Neural progenitor cell (in vitro differentiated cells): ENCODE measurements at regions not wholly inside any gene's neighbourhood (a gene's known extent, or its start where the extent isn't known, plus 50 kb on each side); places are given as distances from the start of the nearest gene placed in this dataset.
A peak's percentile ranks its signal among the peaks of the same experiment; 100 is the strongest.

Experiments
- DNase-seq: peaks from one replicate; pipeline ENCODE4 v3.0.0-alpha.2; 2016; ENCODE audit warnings: low spot score
- H2AFZ ChIP-seq: fragments of 200-600 bp; sonication (generic); replicated peaks from 2 replicates; pipeline ENCODE4 v1.6.1; 2016; ENCODE audit warnings: antibody characterized with exemption
- H3F3A ChIP-seq: fragments of 200-600 bp; sonication (generic); 2 replicates; pipeline ENCODE4 v1.6.1; 2016; ENCODE audit warnings: antibody characterized with exemption, low read depth
- H3K27ac ChIP-seq: fragments of 200-600 bp; sonication (generic); 2 replicates; pipeline ENCODE4 v1.5.1; 2016; ENCODE audit warnings: mild to moderate bottlenecking
- H3K27me3 ChIP-seq: fragments of 200-600 bp; sonication (generic); 2 replicates; pipeline ENCODE4 v1.6.1; 2016; ENCODE audit warnings: mild to moderate bottlenecking, moderate library complexity
- H3K36me3 ChIP-seq: fragments of 200-600 bp; sonication (generic); 2 replicates; pipeline ENCODE4 v1.5.1; 2016
- H3K4me1 ChIP-seq: fragments of 200-600 bp; sonication (generic); 2 replicates; pipeline ENCODE4 v1.6.1; 2016; ENCODE audit warnings: mixed run types
- H3K4me2 ChIP-seq: fragments of 200-600 bp; sonication (generic); 2 replicates; pipeline ENCODE4 v1.6.1; 2016
- H3K4me3 ChIP-seq: fragments of 200-600 bp; sonication (generic); 2 replicates; pipeline ENCODE4 v1.5.1; 2016
- H3K79me2 ChIP-seq: fragments of 200-600 bp; sonication (generic); 2 replicates; pipeline ENCODE4 v1.6.1; 2016; ENCODE audit warnings: low read depth
- H3K9ac ChIP-seq: fragments of 200-600 bp; sonication (generic); 2 replicates; pipeline ENCODE4 v1.6.1; 2016
- H3K9me3 ChIP-seq: fragments of 200-600 bp; sonication (generic); 2 replicates; pipeline ENCODE4 v1.5.1; 2016; ENCODE audit warnings: low read depth
- H4K20me1 ChIP-seq: fragments of 200-600 bp; sonication (generic); 2 replicates; pipeline ENCODE4 v1.6.1; 2016; ENCODE audit warnings: low read depth
- H3K27ac Mint-ChIP-seq: 3 replicates; pipeline ENCODE4 v1.8.0; 2021; ENCODE audit warnings: mixed read lengths
- H3K27me3 Mint-ChIP-seq: 2 replicates; pipeline ENCODE4 v1.8.0; 2022; ENCODE audit warnings: low read depth, mild to moderate bottlenecking, inconsistent platforms, moderate library complexity, mixed read lengths; ENCODE audit not compliant: insufficient read depth
- H3K36me3 Mint-ChIP-seq: 3 replicates; pipeline ENCODE4 v1.8.0; 2021; ENCODE audit warnings: mixed read lengths
- H3K4me1 Mint-ChIP-seq: 3 replicates; pipeline ENCODE4 v1.8.0; 2021; ENCODE audit warnings: mixed read lengths
- H3K4me3 Mint-ChIP-seq: 3 replicates; pipeline ENCODE4 v1.8.0; 2021; ENCODE audit warnings: mild to moderate bottlenecking, moderate library complexity, mixed read lengths
- H3K9me3 Mint-ChIP-seq: 3 replicates; pipeline ENCODE4 v1.8.0; 2020; ENCODE audit warnings: mixed read lengths
- EZH2 ChIP-seq: fragments of 200-600 bp; sonication (generic); IDR thresholded peaks from 2 replicates; pipeline ENCODE4 v1.6.1; 2017; ENCODE audit warnings: antibody characterized with exemption, mild to moderate bottlenecking, moderate library complexity
- EZH2phosphoT487 ChIP-seq: fragments of 200-600 bp; sonication (generic); IDR thresholded peaks from 2 replicates; pipeline ENCODE4 v1.6.1; 2017; ENCODE audit warnings: antibody characterized with exemption
- TF ChIP-seq, protein P1 (sequence below): fragments of 200-600 bp; sonication (generic); IDR thresholded peaks from 2 replicates; pipeline ENCODE4 v1.5.1; 2017; ENCODE audit warnings: antibody characterized with exemption, mild to moderate bottlenecking

GRCh38 chr21:38937286-38937790, 131.6 kb downstream of the ETS2 start:
- no peaks in the 10 kb centered on the region for H3F3A ChIP-seq
- no peak overlapping the region for H3K4me3 ChIP-seq
- H3K36me3 ChIP-seq = no peaks in the 10 kb centered on the region
- H3K79me2 ChIP-seq = no peaks in the 10 kb centered on the region
- Mint-ChIP-seq H3K27ac (peak overlapping the region; percentile 12), H3K4me1 (peaks cover 25% of the 10 kb centered on the region), H3K4me3 (no peak overlapping the region), H3K36me3 (peaks cover 3% of the 10 kb centered on the region), H3K27me3 (peaks cover 16% of the 10 kb centered on the region), H3K9me3 (peaks cover 8% of the 10 kb centered on the region)
- no peak for DNase-seq
- H4K20me1 ChIP-seq = no peaks in the 10 kb centered on the region
- no peak overlapping the region for H3K27ac ChIP-seq
- no peaks in the 10 kb centered on the region for H3K4me1 ChIP-seq
- no peak overlapping the region for H3K4me2 ChIP-seq
- no peaks in the 10 kb centered on the region for H3K27me3 ChIP-seq
- no peak overlapping the region for H3K9ac ChIP-seq
- H3K9me3 ChIP-seq = no peaks in the 10 kb centered on the region
- TF ChIP-seq EZH2phosphoT487 = no peak
- TF ChIP-seq EZH2 = no peak
- TF ChIP-seq, protein P1, sequence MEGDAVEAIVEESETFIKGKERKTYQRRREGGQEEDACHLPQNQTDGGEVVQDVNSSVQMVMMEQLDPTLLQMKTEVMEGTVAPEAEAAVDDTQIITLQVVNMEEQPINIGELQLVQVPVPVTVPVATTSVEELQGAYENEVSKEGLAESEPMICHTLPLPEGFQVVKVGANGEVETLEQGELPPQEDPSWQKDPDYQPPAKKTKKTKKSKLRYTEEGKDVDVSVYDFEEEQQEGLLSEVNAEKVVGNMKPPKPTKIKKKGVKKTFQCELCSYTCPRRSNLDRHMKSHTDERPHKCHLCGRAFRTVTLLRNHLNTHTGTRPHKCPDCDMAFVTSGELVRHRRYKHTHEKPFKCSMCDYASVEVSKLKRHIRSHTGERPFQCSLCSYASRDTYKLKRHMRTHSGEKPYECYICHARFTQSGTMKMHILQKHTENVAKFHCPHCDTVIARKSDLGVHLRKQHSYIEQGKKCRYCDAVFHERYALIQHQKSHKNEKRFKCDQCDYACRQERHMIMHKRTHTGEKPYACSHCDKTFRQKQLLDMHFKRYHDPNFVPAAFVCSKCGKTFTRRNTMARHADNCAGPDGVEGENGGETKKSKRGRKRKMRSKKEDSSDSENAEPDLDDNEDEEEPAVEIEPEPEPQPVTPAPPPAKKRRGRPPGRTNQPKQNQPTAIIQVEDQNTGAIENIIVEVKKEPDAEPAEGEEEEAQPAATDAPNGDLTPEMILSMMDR = no peak
- H2AFZ ChIP-seq = no peak overlapping the region

DNA sequence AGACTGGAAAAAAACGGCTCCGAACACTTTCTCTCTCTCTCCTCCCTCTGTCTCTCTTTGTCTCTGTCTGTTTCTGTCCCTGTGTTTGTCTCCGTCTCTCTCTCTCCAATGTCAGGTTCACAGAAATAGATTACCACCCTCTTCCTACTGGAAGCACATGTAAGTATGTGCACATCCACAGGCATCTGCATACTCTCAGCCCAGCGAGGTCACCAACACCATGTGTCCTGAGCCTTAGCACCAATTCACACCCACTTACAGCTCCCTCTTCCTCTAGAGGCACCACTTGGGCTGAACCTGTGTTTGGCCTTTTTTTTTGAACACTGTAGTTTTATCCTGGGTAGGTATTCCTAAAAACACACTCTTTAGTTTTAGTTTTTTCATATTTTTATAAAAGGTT, 130.5 kb downstream of the ETS2 start:
- TF ChIP-seq, protein P1 = no peak
- TF ChIP-seq EZH2 (no peak), EZH2phosphoT487 (no peak)
- Histone ChIP-seq H3F3A (no peaks in the 10 kb centered on the region), H3K9ac (no peak overlapping the region), H3K4me1 (no peaks in the 10 kb centered on the region), H3K79me2 (no peaks in the 10 kb centered on the region), H4K20me1 (no peaks in the 10 kb centered on the region), H3K4me2 (no peak overlapping the region), H3K4me3 (no peak overlapping the region), H3K27ac (no peak overlapping the region), H3K27me3 (no peaks in the 10 kb centered on the region), H3K36me3 (no peaks in the 10 kb centered on the region), H3K9me3 (no peaks in the 10 kb centered on the region), H2AFZ (no peak overlapping the region)
- Mint-ChIP-seq H3K4me1 (peaks cover 25% of the 10 kb centered on the region), H3K27me3 (peaks cover 14% of the 10 kb centered on the region), H3K4me3 (no peak overlapping the region), H3K9me3 (peaks cover 4% of the 10 kb centered on the region), H3K27ac (no peak overlapping the region), H3K36me3 (peaks cover 3% of the 10 kb centered on the region)
- no peak for DNase-seq

DNA sequence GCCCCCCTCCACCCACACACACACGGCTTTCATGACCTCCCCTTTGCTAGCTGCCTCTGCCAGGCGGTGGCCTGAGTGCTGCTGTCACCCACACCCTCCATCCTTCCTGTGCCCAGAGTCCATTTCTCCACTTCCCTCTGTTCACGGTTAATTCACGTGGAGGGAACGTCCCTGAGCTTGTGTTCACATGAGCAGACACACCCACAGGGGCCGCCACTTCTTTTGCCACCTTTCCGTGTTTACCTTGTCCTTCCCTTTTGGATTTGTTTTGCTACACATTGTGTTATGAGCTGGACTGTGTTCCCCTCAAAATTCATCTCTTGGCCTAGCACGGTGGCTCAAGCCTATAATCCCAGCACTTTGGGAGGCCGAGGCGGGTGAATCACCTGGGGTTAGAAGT, 128.0 kb downstream of the ETS2 start:
- H3K27me3 Mint-ChIP-seq = peaks cover 9% of the 10 kb centered on the region
- H3K4me3 Mint-ChIP-seq = no peak overlapping the region
- Histone ChIP-seq H4K20me1 (no peaks in the 10 kb centered on the region), H3F3A (no peaks in the 10 kb centered on the region), H3K4me1 (no peaks in the 10 kb centered on the region), H3K9me3 (no peaks in the 10 kb centered on the region), H3K36me3 (no peaks in the 10 kb centered on the region), H2AFZ (no peak overlapping the region), H3K27ac (no peak overlapping the region), H3K79me2 (no peaks in the 10 kb centered on the region), H3K4me2 (no peak overlapping the region), H3K9ac (no peak overlapping the region), H3K27me3 (no peaks in the 10 kb centered on the region), H3K4me3 (no peak overlapping the region)
- H3K9me3 Mint-ChIP-seq = peaks cover 7% of the 10 kb centered on the region
- TF ChIP-seq EZH2phosphoT487 (no peak), EZH2 (no peak)
- TF ChIP-seq, protein P1 = no peak
- H3K4me1 Mint-ChIP-seq = peaks cover 20% of the 10 kb centered on the region
- H3K36me3 Mint-ChIP-seq = peaks cover 3% of the 10 kb centered on the region
- no peak for DNase-seq
- no peak overlapping the region for H3K27ac Mint-ChIP-seq
